ENCODE measurements at regions not wholly inside any gene's neighbourhood (a gene's known extent, or its start where the extent isn't known, plus 50 kb on each side); places are given as distances from the start of the nearest gene placed in this dataset.

DNA sequence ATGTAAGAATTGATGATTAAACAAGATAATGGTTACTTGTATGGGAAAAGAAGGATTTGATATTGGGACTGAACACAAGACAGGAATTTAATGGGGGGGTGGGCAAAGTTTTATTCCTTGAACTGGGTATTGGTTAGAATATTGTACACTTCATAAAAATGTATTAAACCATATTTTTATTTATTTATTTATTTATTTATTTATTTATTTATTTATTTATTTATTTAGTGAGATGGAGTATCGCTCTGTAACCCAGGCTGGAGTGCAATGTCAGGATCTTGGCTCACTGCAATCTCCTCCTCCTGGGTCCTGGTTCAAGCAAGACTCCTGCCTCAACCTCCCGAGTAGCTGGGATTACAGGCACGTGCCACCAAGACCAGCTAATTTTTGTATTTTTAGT lies 287.1 kb upstream of the SLITRK5 start:
- in situ Hi-C loops (cut with MboI; ENCODE audit: low sequenced_read_pairs, unreplicated experiment), result no loop called here
- DNase-seq (ENCODE audit: low spot score), result no peak
- TF ChIP-seq, protein P1, sequence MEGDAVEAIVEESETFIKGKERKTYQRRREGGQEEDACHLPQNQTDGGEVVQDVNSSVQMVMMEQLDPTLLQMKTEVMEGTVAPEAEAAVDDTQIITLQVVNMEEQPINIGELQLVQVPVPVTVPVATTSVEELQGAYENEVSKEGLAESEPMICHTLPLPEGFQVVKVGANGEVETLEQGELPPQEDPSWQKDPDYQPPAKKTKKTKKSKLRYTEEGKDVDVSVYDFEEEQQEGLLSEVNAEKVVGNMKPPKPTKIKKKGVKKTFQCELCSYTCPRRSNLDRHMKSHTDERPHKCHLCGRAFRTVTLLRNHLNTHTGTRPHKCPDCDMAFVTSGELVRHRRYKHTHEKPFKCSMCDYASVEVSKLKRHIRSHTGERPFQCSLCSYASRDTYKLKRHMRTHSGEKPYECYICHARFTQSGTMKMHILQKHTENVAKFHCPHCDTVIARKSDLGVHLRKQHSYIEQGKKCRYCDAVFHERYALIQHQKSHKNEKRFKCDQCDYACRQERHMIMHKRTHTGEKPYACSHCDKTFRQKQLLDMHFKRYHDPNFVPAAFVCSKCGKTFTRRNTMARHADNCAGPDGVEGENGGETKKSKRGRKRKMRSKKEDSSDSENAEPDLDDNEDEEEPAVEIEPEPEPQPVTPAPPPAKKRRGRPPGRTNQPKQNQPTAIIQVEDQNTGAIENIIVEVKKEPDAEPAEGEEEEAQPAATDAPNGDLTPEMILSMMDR (IDR thresholded peaks at IDR 0.05; ENCODE audit: borderline replicate concordance, control extremely low read depth, extremely low read depth, insufficient read depth, missing control alignments), result no peak

- in situ Hi-C loops (cut with MboI; ENCODE audit: low sequenced_read_pairs, unreplicated experiment), result no loop called here
- DNase-seq (ENCODE audit: low spot score), result no peak
- TF ChIP-seq, protein P1 (IDR thresholded peaks at IDR 0.05; ENCODE audit: borderline replicate concordance, control extremely low read depth, extremely low read depth, insufficient read depth, missing control alignments), result no peak
Observed at GRCh38 chr13:87393358-87393757, 277.8 kb upstream of the SLITRK5 start.

- in situ Hi-C loops (cut with MboI; ENCODE audit: low sequenced_read_pairs, unreplicated experiment), result no loop called here
- DNase-seq (ENCODE audit: low spot score), result no peak
- TF ChIP-seq, protein P1 (IDR thresholded peaks at IDR 0.05; ENCODE audit: borderline replicate concordance, control extremely low read depth, extremely low read depth, insufficient read depth, missing control alignments), result no peak
Observed at GRCh38 chr13:87398047-87398446, 273.1 kb upstream of the SLITRK5 start.

DNA sequence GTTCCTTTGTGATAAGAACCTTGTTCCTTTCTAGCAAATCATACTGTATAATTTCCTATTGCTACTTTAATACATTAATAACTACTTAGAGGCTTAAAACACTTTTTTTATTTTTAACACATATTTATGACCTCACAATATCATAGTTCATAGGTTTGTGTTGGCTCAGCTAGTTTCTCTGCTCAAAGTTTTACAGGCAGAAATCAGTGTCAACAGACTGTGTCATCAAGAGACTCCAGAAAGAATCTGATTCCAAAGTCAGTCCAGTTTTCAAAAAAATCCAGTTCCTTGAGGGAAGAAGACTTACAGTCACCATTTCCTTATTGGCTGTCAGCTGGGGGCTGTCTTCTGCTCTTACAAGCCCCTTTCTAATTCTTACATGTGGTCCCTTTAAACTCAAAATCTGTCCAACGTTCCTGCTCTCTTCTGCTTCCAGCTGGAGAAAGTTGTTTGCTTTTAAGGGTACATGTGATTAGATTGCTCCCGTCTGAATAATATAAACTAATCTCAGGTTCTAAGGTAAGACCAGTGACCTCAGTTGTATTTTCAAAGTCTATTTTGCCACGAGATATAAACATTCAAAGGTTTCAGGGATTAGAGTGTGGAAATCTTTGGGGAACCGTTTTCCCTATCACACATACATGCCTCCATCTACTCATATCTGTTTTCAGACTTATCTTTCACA lies 267.3 kb upstream of the SLITRK5 start:
- DNase-seq (ENCODE audit: low spot score), result no peak
- TF ChIP-seq, protein P1 (IDR thresholded peaks at IDR 0.05; ENCODE audit: borderline replicate concordance, control extremely low read depth, extremely low read depth, insufficient read depth, missing control alignments), result no peak
- in situ Hi-C loops (cut with MboI; ENCODE audit: low sequenced_read_pairs, unreplicated experiment), result no loop called here

- TF ChIP-seq, protein P1 (IDR thresholded peaks at IDR 0.05; ENCODE audit: borderline replicate concordance, control extremely low read depth, extremely low read depth, insufficient read depth, missing control alignments), result no peak
- no peak for DNase-seq (ENCODE audit: low spot score)
- in situ Hi-C loops (cut with MboI; ENCODE audit: low sequenced_read_pairs, unreplicated experiment), result no loop called here
Observed at GRCh38 chr13:87426742-87427141, 244.4 kb upstream of the SLITRK5 start.

- in situ Hi-C loops (cut with MboI; ENCODE audit: low sequenced_read_pairs, unreplicated experiment), result no loop called here
- DNase-seq (ENCODE audit: low spot score), result no peak
- TF ChIP-seq, protein P1 (IDR thresholded peaks at IDR 0.05; ENCODE audit: borderline replicate concordance, control extremely low read depth, extremely low read depth, insufficient read depth, missing control alignments), result no peak
Observed at GRCh38 chr13:87444135-87444534, 227.0 kb upstream of the SLITRK5 start.

Data from GM13976 (cell line).